Middle frontal gyrus (tissue), 1 donor: ENCODE measurements at regions not wholly inside any gene's neighbourhood (a gene's known extent, or its start where the extent isn't known, plus 50 kb on each side); places are given as distances from the start of the nearest gene placed in this dataset.

Source experiments
- DNase-seq: peaks from one replicate; pipeline ENCODE4 v3.0.0-alpha.2; 2015; ENCODE audit warnings: low spot score; ENCODE audit errors: extremely low spot score

- DNase-seq = no peak
Measured at GRCh38 chr13:43983373-43983772, 103.7 kb downstream of the LACC1 start.

DNA sequence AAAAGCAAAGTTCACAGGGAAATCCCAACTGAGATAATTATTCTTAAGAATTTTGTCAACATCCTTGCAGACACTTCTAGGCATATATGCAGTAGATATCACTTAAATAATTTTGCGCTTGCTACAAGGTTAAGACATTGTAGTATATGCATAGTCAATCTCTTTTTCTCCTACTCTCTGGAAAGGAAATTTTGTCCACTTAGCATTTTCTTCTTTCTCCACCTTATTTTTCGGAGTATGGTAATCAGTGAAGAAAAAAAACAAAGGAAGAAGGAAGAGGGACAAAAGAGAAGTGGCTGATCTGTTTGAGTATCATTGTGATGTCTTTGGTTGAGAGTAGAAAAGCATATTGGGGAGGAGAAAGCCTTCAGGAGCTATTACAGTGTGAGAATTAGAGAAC is 104.6 kb downstream of the LACC1 start:
- DNase-seq = no peak

DNA sequence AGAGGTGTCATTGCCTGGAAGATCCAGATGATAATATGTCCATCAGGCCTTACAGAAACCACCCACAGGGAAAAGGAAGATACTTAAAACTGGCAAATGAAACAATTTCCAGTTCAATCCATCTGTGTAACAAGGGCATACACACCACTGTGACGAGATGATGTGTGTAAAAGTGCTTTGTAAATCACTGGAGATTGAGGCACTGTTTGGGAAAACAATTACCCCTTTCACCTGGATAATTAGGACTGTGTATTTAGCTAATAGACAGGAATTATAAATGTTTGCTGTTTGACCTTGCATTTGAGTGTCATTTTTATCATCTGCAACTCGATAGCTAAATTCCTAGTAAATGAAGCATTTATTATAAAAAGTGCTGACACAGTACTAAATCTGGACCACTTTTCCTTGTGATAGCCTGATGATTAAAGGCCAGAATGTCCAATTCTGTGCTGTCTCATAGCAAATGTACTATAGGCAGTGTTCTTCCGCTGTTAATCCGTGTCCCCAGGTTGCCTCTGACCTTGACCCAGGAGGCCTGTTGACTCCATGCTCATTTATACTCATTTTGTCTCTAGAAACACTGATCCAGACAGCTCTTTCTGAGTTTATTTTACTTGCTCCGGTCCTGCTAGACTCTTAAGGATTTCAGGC is 105.8 kb downstream of the LACC1 start:
- no peak for DNase-seq

DNA sequence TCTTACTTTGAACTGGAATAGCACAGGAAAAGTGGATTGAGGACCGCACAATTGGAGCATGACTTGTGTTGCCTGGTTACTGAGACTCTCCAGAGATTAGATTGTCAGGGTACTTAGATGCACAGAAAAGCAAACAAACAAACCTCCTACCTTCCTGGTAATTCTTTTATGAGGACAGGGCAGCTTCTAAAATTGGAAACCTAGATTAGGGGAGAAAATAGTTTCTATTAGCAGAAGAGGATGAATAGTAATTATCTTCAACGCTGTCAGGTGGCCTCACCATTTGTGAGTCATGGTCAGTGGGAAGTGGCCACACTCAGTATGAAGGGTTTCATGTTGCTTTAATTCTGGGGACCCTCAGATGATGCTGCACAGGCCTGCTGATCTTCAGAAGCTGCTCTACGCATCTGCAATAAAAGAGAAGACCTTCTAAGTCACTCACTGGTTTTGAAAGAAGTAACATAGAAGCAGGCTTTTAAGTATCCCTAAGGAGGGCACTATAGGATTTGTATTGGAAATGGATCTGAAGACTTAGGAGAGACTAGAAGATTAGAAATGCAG is 106.8 kb downstream of the LACC1 start:
- no peak for DNase-seq

- DNase-seq = no peak
Measured at GRCh38 chr13:43988302-43988701, 108.6 kb downstream of the LACC1 start.

GRCh38 chr13:43990021-43990420 is 110.3 kb downstream of the LACC1 start:
- DNase-seq = no peak

DNA sequence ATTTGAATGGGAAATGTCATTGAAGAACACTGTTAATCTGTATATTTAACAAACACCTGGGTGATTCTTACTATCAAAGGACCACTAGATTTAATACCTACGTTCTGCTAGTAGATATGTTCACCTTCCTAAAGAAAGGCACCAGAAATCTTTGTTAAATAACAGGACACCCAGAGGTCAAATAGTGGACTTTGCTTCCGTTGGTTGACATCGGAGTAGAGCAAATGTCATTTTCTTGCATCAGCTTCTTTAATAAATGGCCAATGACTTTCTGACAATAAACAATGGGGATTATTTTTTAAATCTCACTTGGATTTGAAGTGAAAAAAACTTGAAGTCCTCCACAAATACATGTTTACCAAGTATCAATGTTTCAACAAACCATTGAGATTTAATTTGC is 111.1 kb downstream of the LACC1 start:
- no peak for DNase-seq

DNA sequence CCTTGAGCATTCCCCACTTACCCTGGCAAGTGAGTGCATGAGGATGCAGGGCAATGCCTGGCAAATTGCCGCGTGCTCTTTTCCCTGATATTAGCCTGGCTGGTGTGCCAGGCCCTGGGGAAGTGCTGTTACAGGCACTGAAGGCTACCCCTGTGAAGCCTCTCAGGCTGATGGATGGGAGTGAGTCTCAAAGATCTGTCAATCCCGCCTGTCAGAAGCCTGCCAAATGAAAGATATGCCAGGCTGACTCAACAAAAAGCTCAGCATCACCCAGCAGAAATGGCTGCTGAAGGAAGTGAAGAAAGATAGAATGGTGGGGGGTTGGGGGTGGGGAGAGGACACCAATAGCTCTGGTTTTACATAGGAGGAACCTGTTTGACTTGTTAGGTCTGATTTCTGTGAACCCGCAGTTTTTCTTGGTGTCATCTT is 112.1 kb downstream of the LACC1 start:
- no peak for DNase-seq

GRCh38 chr13:43992211-43992610 is 112.5 kb downstream of the LACC1 start:
- no peak for DNase-seq

DNA sequence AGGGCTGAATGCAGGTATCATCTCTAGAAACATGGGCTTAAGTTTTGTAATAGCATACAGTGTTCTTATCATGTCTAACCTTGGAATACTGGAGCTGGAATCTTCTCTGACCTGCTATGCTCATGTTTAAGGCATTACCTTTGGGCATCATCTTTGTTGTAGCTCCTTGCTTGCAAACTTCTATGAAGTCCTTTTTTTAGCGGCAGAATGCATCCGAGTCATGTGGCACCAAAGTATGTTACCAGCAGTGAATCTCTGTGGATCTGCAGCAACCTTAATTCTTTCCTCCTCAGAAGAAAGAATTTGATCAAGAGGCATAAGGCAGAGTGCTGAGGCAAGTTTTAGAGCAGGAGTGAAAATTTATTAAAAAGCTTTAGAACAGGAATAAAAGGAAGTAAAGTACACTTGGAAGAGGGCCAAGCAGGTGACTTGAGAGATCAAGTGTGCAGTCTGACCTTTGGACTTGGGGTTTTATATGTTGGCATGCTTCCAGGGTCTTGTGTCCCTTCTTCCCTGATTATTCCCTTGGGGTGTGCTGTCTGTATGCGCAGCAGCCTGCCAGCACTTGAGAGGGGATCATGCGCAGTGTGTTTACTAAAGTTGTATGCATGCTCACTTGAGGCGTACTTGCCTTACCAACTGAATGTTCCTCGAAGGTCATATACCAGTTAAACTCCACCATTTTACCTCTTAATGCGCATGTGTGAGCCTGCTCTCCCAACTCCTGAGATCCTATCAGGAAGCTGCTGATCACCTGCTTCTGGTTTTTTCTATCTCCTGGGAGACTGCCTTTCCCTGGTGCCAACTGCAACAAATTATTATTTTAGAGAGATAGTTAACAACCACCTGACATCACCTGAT is 115.5 kb downstream of the LACC1 start:
- DNase-seq = no peak

- no peak for DNase-seq
Measured at GRCh38 chr13:43996221-43996620, 116.5 kb downstream of the LACC1 start.

GRCh38 chr13:44003481-44003880 is 123.8 kb downstream of the LACC1 start:
- no peak for DNase-seq

GRCh38 chr13:44004878-44005277 is 125.2 kb downstream of the LACC1 start:
- no peak for DNase-seq

DNA sequence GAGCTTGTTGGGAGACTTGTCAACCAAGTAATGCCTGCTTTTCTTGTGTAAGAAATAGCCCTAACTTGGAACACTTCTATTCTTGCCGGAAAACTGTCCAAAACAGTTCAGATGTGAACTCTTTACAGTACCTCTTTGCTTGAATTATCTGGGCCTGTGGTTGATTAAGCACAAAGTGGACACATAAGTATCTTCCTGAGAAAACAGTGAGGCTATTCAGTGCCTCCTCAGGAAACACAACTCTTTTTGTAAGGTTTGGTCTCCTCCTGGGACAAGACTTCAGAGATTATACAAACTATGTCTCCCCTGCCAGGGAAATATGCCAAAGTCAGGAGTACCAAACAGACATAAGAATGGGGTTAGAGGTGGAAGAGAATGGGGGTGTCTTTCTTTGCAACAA is 127.7 kb downstream of the LACC1 start:
- DNase-seq = no peak

DNA sequence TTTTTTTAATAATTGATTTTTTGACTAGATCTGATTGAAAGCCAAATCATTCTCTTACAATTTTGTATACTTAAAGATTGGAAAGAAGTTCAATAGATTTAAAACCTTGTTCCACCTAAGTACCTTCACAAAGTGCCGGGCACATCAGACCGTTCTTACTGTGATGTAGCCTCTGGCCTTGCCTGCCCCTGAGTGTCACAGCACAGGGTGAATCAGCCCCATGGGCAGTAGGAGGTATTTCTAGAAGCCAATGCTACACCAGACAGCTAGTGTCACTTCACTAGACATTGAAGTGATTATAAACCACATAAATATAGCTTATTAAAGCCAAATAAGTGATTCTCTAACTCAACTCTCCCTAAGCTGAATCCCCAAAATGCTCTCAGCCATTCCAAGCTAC is 131.3 kb downstream of the LACC1 start:
- DNase-seq = no peak

- DNase-seq = no peak
Measured at GRCh38 chr13:44012910-44013757, 133.4 kb downstream of the LACC1 start.

GRCh38 chr13:44013758-44014291 is 134.1 kb downstream of the LACC1 start:
- no peak for DNase-seq

GRCh38 chr13:44014501-44014900 is 134.8 kb downstream of the LACC1 start:
- DNase-seq = no peak

DNA sequence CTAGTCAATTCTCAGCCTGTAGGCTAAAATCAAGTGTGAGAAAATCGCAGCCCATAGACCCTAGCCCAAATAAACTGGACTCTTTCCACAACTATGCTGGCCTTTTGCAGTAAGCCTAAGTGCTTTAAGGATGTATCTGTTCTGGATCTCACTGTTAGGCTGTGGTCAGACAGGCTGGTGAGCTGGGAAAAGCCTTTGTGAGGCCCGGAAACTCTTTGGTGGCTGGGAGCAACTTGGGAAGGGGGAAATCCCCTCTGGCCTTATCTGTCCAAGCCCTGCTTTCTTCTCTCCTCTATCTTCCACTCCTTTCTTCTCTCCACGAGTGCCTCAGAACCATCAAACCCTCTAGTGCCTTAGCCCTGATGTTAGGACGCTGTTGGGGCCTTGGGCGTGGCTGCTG is 135.4 kb downstream of the LACC1 start:
- no peak for DNase-seq

DNA sequence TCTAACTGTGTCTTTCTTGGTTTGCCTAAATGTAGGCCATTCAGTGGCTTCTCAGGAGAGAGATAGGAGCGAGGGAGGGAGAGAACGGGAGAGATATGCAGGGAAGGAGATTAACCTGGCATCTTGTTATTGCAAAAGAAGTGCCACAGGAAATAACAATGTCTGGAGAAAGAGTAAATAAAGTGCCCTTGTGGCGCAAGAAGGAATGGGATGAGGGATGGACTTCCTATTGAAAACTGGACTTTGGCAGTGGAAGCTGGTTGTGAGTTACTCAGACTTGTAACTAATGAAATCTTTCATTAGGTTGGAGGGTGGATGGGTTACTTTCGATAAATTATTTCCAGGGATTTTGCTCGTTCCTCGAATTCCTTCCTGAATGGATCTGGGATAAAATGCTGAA is 136.1 kb downstream of the LACC1 start:
- no peak for DNase-seq

DNA sequence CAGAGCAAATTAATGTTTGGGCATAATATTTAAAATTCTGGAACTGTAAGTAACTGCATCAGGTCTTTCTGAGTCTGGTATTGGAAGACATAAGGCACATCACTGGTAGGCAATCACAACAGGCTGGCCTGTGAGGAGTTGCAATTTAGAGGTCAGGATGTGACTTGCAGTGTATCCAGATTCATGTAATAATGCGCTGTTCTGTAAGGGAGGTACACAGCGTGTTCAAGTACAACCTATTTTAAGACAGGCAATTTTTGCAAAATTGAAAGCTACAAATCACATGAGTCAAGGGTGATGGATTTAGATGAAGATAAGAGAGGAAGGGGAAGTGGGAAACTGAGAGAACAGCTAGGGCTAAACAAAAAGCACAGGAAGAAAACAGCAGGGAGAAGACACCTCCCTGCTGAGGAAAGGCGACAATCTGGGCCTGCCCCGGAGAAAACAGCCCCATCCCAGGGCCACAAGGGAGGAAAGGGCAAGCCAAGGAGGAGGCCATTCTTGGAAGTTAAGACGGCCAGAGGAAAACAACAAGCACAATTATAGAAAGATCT is 138.1 kb downstream of the LACC1 start:
- DNase-seq = no peak
